OCI-LY3 (cell line): ENCODE measurements at regions not wholly inside any gene's neighbourhood (a gene's known extent, or its start where the extent isn't known, plus 50 kb on each side); places are given as distances from the start of the nearest gene placed in this dataset.

Experiments
- H2AFZ ChIP-seq: fragments of 200-600, 300-600 bp; shearing (Covaris generic); 2 replicates; pipeline ENCODE4 v1.6.0; 2014; ENCODE audit warnings: antibody characterized with exemption, low read depth, low read length
- H3K27ac ChIP-seq: fragments of 200-600, 300-600 bp; sonication (generic); 2 replicates; pipeline ENCODE4 v1.5.1; 2014; ENCODE audit warnings: mild to moderate bottlenecking, low read length, moderate library complexity, mixed read lengths
- H3K27me3 ChIP-seq: fragments of 200-600, 300-600 bp; sonication (generic); 2 replicates; pipeline ENCODE4 v1.6.1; 2014; ENCODE audit warnings: low read depth, low read length, mixed read lengths
- H3K36me3 ChIP-seq: fragments of 200-600, 300-600 bp; sonication (generic); replicated peaks from 2 replicates; pipeline ENCODE3; 2014; ENCODE audit warnings: low read depth, low read length, mixed read lengths
- H3K4me1 ChIP-seq: fragments of 300-600, 200-600 bp; sonication (generic); 2 replicates; pipeline ENCODE4 v1.6.1; 2014; ENCODE audit warnings: low read length, mixed read lengths
- H3K4me2 ChIP-seq: fragments of 200-600, 300-600 bp; sonication (generic); 2 replicates; pipeline ENCODE4 v1.6.1; 2014; ENCODE audit warnings: low read length, mixed read lengths
- H3K4me3 ChIP-seq: fragments of 300-600, 200-600 bp; sonication (generic); 2 replicates; pipeline ENCODE4 v1.5.1; 2014; ENCODE audit warnings: antibody characterized with exemption, mild to moderate bottlenecking, low read length, moderate library complexity
- H3K79me2 ChIP-seq: fragments of 300-600, 200-600 bp; shearing (Covaris generic); 2 replicates; pipeline ENCODE4 v1.6.1; 2014; ENCODE audit warnings: mild to moderate bottlenecking, low read length, mixed read lengths
- H3K9ac ChIP-seq: fragments of 300-600, 200-600 bp; shearing (Covaris generic); 2 replicates; pipeline ENCODE4 v1.6.0; 2014; ENCODE audit warnings: mild to moderate bottlenecking, low read length, moderate library complexity
- H3K9me3 ChIP-seq: fragments of 200-600, 300-600 bp; shearing (Covaris generic); 2 replicates; pipeline ENCODE4 v1.6.1; 2014; ENCODE audit warnings: low read length, mixed read lengths; ENCODE audit not compliant: insufficient read depth
- H4K20me1 ChIP-seq: fragments of 200-600, 300-600 bp; sonication (generic); 2 replicates; pipeline ENCODE4 v1.6.1; 2016; ENCODE audit warnings: low read length, mixed read lengths; ENCODE audit not compliant: insufficient read depth
- EZH2phosphoT487 ChIP-seq: fragments of 200-600 bp; shearing (Covaris generic); IDR thresholded peaks from 2 replicates; pipeline ENCODE4 v1.6.1; 2018; ENCODE audit warnings: antibody characterized with exemption, mixed run types, low read depth
- TF ChIP-seq, protein P1 (sequence below): fragments of 200-600, 300-600 bp; sonication (generic); IDR thresholded peaks from 2 replicates; pipeline ENCODE4 v1.5.1; 2014; ENCODE audit warnings: antibody characterized with exemption, low read length, low read depth

DNA sequence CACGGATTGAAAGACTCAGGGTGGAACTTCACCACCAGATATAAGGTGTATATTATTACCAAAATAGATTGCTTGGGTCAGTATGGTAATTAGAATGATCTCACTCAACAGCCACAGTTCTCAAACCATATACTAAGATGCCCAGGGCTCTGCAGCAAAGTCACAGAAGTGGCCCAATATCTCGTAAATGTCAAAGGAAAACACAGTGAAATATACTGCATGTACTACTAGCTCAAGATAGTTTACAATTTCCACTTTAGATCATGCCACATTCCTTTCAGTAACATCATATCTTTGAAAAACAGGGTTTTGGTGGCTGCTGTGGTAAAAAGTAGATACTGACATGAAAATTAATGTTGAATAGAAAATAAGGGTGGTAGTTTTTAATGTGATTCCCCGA lies 180.3 kb upstream of the ATP1B1 start:
- Histone ChIP-seq H3K4me3 (no peak overlapping the region), H3K36me3 (no peaks in the 10 kb centered on the region), H3K4me1 (peaks cover 15% of the 10 kb centered on the region), H3K4me2 (no peak overlapping the region), H3K27ac (no peak overlapping the region), H3K79me2 (no peaks in the 10 kb centered on the region), H3K27me3 (no peaks in the 10 kb centered on the region), H3K9me3 (no peaks in the 10 kb centered on the region), H3K9ac (no peak overlapping the region), H2AFZ (no peak overlapping the region), H4K20me1 (no peaks in the 10 kb centered on the region)
- no peak for TF ChIP-seq EZH2phosphoT487
- TF ChIP-seq, protein P1, sequence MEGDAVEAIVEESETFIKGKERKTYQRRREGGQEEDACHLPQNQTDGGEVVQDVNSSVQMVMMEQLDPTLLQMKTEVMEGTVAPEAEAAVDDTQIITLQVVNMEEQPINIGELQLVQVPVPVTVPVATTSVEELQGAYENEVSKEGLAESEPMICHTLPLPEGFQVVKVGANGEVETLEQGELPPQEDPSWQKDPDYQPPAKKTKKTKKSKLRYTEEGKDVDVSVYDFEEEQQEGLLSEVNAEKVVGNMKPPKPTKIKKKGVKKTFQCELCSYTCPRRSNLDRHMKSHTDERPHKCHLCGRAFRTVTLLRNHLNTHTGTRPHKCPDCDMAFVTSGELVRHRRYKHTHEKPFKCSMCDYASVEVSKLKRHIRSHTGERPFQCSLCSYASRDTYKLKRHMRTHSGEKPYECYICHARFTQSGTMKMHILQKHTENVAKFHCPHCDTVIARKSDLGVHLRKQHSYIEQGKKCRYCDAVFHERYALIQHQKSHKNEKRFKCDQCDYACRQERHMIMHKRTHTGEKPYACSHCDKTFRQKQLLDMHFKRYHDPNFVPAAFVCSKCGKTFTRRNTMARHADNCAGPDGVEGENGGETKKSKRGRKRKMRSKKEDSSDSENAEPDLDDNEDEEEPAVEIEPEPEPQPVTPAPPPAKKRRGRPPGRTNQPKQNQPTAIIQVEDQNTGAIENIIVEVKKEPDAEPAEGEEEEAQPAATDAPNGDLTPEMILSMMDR: no peak

DNA sequence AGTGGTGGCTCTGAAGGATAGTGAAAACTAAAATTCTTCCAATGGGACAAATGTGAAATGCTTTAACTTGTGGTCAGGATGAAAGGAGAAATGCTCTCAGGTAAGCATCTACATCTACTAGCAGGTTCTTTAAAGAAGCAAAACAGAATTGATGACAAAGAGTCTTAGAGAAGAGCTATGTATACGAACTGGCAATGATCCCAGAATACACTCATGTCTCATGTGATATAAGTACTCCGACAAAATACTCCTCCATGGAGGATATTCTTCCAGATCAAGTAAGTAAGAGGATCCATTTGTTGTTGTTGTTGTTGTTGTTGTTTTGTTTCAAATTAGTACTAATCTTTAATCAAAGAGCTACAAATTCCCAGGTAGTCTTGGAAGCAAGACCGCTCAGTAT lies 174.0 kb upstream of the ATP1B1 start:
- Histone ChIP-seq H3K79me2 (no peaks in the 10 kb centered on the region), H4K20me1 (no peaks in the 10 kb centered on the region), H3K27ac (no peak overlapping the region), H3K36me3 (no peaks in the 10 kb centered on the region), H3K27me3 (no peaks in the 10 kb centered on the region), H2AFZ (no peak overlapping the region), H3K4me2 (no peak overlapping the region), H3K4me1 (peaks cover 5% of the 10 kb centered on the region; the same call in 1 of the 2 replicates), H3K9me3 (no peaks in the 10 kb centered on the region), H3K4me3 (no peak overlapping the region), H3K9ac (no peak overlapping the region)
- TF ChIP-seq, protein P1: no peak
- no peak for TF ChIP-seq EZH2phosphoT487

DNA sequence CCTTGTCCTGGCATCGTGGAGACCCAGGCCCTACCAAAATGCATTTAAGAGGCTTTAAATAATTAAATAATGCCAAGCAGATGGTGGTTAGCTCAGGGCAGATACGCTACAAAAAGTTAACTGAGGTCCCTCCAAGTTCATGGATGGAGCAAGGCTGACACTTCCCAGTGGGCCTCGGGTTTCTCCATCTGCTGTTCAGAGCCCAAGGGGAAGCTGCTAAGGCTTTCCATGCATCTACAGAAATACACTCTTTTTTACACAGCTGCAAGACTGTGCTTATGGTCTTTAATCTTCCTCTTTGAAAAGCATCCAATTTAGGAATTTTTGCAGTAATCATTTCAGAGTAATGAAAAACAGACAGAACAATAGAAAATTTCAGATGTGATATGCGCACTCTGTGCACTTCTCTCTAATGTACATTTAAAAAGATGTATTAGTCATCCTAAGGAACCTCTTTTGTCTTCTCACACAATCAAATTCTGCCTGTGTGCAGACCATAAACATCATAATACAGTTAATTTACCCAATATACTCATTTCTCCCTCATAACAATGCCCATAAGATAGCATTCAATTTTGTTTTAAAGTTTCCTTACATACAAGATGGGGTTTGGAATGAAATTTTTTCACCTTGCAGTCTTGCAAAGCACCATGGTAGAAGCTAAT lies 173.2 kb upstream of the ATP1B1 start:
- Histone ChIP-seq H3K9me3 (no peaks in the 10 kb centered on the region), H3K27ac (no peak overlapping the region), H3K9ac (no peak overlapping the region), H3K4me3 (no peak overlapping the region), H3K4me2 (no peak overlapping the region), H3K27me3 (no peaks in the 10 kb centered on the region), H3K79me2 (no peaks in the 10 kb centered on the region), H4K20me1 (no peaks in the 10 kb centered on the region), H3K36me3 (no peaks in the 10 kb centered on the region), H2AFZ (no peak overlapping the region), H3K4me1 (peaks cover 5% of the 10 kb centered on the region; the same call in 1 of the 2 replicates)
- no peak for TF ChIP-seq EZH2phosphoT487
- TF ChIP-seq, protein P1: no peak

DNA sequence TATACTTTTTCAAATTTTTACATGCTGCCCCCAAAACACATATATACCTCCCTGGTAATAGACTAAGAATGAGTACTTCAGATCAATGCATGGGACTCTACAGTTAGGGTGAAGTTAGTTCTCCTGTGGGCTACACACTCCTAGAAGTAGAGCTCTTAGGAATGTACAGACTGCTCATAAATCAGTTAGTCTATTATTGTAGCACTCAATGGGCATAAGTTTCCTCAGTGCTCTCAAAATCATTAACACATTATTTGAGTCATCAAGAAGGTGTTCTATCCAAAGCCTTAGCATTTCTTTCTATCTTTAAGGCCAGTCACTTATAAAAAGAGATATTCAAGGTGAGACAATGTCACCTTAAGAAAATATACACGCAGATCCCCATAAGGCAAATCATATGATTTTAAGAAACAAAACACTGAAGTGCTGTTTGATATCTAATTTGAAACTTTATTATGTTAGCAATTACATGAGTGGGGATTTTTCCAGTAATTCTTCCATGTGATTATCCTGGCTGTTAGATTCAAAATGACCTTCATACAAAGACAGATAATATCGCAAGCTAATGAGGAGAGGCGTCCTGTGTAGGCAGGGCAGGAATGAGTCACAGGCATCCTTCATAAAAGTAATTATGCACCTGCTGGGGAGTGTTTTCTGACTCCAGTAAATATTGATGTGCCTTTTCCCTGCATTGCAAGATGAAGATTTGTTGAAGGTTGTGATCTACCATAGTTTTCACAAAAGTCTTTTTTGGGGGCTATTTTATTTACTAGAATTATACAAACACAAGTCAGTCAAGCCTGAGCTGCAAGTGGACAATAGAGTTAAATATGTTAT lies 167.2 kb upstream of the ATP1B1 start:
- Histone ChIP-seq H3K4me2 (no peak overlapping the region), H3K9me3 (no peaks in the 10 kb centered on the region), H3K79me2 (no peaks in the 10 kb centered on the region), H3K4me3 (no peak overlapping the region), H3K4me1 (no peaks in the 10 kb centered on the region), H2AFZ (no peak overlapping the region), H3K36me3 (no peaks in the 10 kb centered on the region), H3K27me3 (no peaks in the 10 kb centered on the region), H4K20me1 (no peaks in the 10 kb centered on the region), H3K9ac (no peak overlapping the region), H3K27ac (no peak overlapping the region)
- TF ChIP-seq EZH2phosphoT487: no peak
- TF ChIP-seq, protein P1: no peak
